GM18505 (cell line): ENCODE measurements at regions not wholly inside any gene's neighbourhood (a gene's known extent, or its start where the extent isn't known, plus 50 kb on each side); places are given as distances from the start of the nearest gene placed in this dataset.

Experiments used
- ATAC-seq: cut with Tn5 transposase; IDR thresholded peaks from one replicate; pipeline ENCODE4 v1.9.1; 2021; ENCODE audit not compliant: unreplicated experiment
- POLR2A ChIP-seq: IDR thresholded peaks from 4 replicates; pipeline ENCODE4 v1.6.1; 2011; ENCODE audit warnings: borderline replicate concordance; ENCODE audit not compliant: insufficient read depth, insufficient read length; ENCODE audit errors: extremely low read depth

DNA sequence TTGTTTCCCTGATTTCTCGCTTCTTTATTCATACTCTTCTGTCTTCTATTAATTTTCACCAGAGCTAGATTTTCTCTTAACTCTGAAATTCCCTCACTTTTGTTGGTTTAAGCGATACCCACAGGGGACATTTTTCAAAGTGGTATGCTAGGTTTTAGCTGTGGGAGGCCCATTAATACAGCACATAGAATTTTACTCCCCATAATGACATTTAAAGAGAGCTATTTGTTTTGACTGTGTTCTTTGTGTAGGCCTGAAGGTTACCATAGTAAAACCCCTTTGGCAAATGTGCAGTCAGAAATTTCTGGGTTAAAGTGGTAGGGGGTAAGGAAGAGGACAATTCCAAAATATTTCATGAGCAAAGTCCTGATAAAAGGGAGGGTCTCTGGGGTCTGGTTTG is 721.1 kb upstream of the CITED2 start:
- no peak for ATAC-seq
- TF ChIP-seq POLR2A = no peak

DNA sequence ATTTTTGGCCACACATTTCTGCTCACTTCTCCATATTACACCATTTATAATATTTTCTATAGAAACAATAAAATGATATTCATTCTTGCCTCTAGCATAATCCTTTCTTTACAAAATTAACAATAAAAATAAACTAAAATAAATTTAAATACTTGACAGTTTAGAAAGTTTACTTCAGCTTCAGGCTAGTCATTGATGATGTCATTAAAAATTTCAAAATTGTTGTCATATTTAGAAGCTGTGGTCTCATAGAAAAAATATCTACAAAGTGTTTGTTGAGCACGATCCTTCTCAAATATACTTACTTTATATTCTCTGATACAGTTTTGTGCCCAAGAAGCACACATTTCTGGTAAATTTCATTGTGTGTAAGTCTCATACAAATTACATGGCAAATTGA is 717.4 kb upstream of the CITED2 start:
- no peak for ATAC-seq
- no peak for TF ChIP-seq POLR2A

DNA sequence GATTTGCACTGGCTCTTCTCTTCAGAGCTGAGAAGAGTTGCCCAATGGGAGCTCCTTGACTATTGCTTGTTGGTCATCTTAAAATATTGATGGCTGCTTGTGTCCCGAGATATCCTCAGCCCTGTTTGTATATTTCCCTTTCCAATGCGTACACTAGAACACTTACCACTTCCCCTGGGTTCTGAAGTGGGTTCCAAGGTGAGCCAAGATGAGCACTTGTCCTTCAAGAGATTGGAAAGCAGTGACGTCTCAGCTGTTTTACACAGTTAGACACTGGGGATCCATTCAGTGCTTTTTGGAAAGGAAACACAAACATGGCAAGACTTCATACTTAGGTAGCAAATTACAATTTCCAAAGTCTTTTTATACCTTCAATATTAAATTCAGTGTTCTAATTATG is 716.4 kb upstream of the CITED2 start:
- no peak for TF ChIP-seq POLR2A
- no peak for ATAC-seq

GRCh38 chr6:140083375-140083774 is 708.9 kb upstream of the CITED2 start:
- no peak for TF ChIP-seq POLR2A
- ATAC-seq = no peak

DNA sequence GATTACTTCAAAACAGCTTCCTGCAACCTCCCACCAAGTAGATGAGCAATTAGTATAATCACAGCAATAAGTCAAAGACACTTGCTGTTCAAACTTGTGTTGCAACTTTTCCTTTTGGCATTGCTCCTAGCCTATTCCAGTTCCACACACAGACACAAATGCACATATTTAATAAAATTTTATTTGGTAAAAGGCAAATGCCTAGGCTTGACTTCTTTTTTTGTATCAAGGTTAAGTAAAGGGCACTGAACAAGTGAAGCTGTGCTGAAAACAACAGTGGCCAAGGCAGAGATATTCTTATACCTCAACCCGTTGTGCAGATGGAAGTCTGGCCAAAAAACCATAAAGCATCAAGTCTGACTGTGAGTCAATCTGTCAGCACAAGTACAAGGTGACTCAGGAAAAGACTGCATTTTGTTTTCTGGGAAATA is 708.4 kb upstream of the CITED2 start:
- no peak for ATAC-seq
- no peak for TF ChIP-seq POLR2A

DNA sequence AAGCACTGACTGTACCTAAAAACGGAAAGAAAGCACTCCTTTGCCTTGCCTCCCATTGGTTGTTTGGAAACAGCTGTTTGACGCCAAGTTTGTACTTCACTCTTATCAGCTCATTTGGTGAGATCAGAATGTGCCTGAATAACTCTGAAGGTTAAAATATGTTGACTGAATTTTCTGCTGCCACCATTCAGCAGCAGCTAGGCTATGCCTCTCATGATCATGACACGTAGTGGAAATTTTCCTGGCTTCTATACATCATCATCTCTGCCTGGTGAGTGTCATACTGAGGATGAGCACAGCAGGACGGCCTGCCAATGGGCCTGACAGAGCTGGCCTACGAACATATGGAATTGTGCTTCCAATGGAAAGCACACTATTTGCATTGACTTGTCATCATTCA is 704.9 kb upstream of the CITED2 start:
- ATAC-seq = no peak
- TF ChIP-seq POLR2A = no peak

- ATAC-seq = no peak
- TF ChIP-seq POLR2A = no peak
These were observed 704.2 kb upstream of the CITED2 start for GRCh38 chr6:140078561-140079125.

DNA sequence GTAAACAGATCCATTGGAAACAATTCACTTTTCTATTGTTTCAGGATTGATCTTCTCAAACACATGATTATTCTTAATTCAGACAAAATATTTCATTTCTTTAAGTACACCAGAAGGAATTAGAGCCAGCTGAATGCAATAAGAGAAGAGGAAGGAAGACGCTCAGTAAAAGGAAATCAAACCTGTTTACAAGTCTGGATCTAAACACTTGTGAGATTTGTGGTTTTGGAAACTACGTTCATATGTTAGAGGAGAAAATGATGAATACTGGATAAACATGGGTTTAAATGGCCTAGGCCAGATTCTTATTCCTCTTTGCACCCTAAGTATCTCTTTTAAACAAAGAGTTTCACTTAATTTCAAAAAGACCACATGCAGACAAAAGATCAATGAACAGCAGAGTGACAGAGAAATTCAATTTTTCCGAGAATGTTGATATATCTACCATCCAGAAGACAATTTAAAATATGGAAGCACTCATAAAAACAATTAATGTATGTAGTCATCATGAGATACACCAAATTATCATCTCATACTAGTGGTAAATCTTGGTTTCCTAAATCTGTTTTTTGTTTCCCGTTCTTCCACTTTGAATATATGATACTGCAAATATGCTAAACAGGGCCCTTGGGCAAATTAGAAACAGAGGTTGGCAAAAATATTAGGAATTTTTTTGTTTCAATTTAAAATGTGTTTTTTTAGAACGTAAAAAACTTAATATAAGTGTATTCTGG is 703.5 kb upstream of the CITED2 start:
- no peak for TF ChIP-seq POLR2A
- no peak for ATAC-seq

- no peak for ATAC-seq
- TF ChIP-seq POLR2A = no peak
These were observed 701.7 kb upstream of the CITED2 start for GRCh38 chr6:140076105-140076504.

GRCh38 chr6:140073456-140073855 is 699.0 kb upstream of the CITED2 start:
- no peak for ATAC-seq
- TF ChIP-seq POLR2A = no peak

DNA sequence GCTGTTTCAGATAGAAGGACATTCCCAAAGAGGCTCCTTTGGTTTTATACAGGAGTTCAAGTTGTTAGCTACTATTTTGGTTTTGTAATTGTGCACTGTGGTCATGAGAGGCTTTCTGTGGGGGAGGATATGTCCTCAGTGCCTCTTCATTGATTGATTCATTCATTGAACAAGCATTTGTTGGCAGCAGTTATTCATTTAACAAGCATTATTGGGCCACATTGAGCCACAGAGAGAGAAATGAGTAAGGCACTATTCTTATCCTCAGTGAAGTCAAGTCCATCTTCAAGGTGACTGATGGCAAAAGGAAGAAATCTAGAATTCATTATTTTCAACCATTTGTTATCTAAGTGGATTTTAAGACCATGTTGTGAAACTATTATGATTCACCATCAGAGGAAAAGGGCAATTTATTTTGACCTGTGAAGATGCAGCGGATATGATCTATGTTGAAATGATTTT is 697.2 kb upstream of the CITED2 start:
- no peak for TF ChIP-seq POLR2A
- ATAC-seq = no peak

- ATAC-seq = no peak
- no peak for TF ChIP-seq POLR2A
These were observed 696.5 kb upstream of the CITED2 start for GRCh38 chr6:140070846-140071473.

GRCh38 chr6:140069576-140069975 is 695.1 kb upstream of the CITED2 start:
- TF ChIP-seq POLR2A = no peak
- ATAC-seq = no peak

GRCh38 chr6:140068801-140069200 is 694.4 kb upstream of the CITED2 start:
- ATAC-seq = no peak
- TF ChIP-seq POLR2A = no peak

DNA sequence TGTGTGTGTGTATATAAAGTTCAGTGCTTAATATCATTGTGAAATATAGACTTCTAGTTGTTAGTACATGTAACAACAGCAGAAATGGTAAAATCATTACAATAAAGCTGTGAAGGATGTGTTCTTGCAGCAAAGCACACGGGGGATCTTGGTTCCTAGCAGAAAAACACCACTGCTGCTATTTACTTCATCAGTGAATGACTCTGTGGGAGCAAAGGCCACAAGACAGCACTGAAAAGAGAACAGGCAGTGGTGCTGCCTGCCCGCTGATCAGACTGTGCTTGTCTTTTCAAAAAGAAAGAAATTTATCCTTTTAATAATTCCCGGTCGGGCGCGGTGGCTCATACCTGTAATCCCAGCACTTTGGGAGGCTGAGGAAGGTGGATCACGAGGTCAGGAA is 689.9 kb upstream of the CITED2 start:
- TF ChIP-seq POLR2A = no peak
- no peak for ATAC-seq

DNA sequence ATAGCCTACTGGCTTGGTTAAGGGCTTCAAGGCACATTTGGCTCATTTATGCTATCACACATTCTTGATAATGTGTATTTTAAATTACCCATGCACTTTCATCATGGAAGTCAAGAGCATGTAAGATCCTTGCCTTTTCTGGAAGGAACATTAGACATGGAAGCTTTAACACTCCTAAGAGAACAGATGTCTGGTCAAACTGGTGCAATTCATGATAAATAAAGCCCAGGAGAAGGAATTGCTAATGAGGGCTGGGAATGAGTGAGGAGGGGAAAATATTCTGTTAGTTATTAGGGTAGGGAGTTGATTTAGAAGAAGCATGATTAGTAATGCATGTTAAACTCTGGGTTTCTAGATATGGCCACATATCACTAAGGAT is 688.6 kb upstream of the CITED2 start:
- no peak for TF ChIP-seq POLR2A
- ATAC-seq = no peak
